ENCODE measurements at regions not wholly inside any gene's neighbourhood (a gene's known extent, or its start where the extent isn't known, plus 50 kb on each side); places are given as distances from the start of the nearest gene placed in this dataset.

DNA sequence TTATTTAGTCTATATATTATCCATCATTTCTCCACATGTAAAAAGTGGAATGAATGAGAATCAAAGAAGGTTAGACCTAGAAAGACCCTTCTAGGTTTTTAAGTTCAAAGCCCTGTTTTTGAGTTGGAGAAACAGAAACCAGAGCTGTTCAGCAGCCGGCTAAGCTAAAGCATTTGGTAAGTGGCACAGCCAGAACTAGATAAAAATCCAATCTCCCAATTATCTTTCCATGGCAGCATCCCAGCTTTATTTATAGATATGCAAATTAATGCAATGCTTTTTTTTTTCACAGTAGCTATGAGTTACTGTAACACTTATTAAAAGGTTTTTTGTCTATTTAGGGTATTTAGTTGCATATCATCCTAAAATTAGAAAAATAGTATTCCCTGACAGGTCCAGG lies 85.1 kb downstream of the NIBAN1 start:
- H4K20me1 ChIP-seq (ENCODE audit: insufficient read depth) = no peaks in the 10 kb centered on the region
- no peak for TF ChIP-seq EZH2 (IDR thresholded peaks at IDR 0.05; ENCODE audit: low read depth)
- no peak for TF ChIP-seq CTCF (conservative IDR thresholded peaks at IDR 0.05)
- CTCF ChIA-PET = interaction anchor here (0.7 kb wide), 1 partner anchor 278 kb away, joined by 3 read pairs; no protein-coding TSS in a partner anchor
- H3K79me2 ChIP-seq (ENCODE audit: low read depth) = no peaks in the 10 kb centered on the region
- DNase-seq = no peak
- no peak overlapping the region for H2AFZ ChIP-seq
- H3K27me3 ChIP-seq (ENCODE audit: insufficient read depth, low read depth) = no peaks in the 10 kb centered on the region
- H3K9me2 ChIP-seq (ENCODE audit: insufficient read depth) = no peaks in the 10 kb centered on the region
- H3K27ac ChIP-seq = no peak overlapping the region
- POLR2A ChIA-PET (ENCODE audit: unreplicated experiment) = no interaction called here
- no peak overlapping the region for H3K4me3 ChIP-seq
- H3K9me3 ChIP-seq (ENCODE audit: insufficient read depth, low read depth) = no peaks in the 10 kb centered on the region
- no TSS peak for BruUV-seq (replicated peaks)
- H3F3A ChIP-seq (ENCODE audit: insufficient read depth, low read depth) = 0 out of 2 replicates have a peak, but pooled peaks cover 4% of the 10 kb centered on the region
- H3K4me2 ChIP-seq = no peak overlapping the region
- intact Hi-C loops (cut with micrococcal nuclease; ENCODE audit: unreplicated experiment) = no loop called here
- H3K36me3 ChIP-seq (ENCODE audit: low read depth) = no peaks in the 10 kb centered on the region
- H3K4me1 ChIP-seq (replicated peaks; ENCODE audit: insufficient read depth) = peaks cover 5% of the 10 kb centered on the region; the same call in 1 of the 2 replicates

- CTCF ChIA-PET = interaction anchor here (0.7 kb wide), 1 partner anchor 278 kb away, joined by 3 read pairs; no protein-coding TSS in a partner anchor
- H3K4me2 ChIP-seq = no peak overlapping the region
- no peaks in the 10 kb centered on the region for H4K20me1 ChIP-seq (ENCODE audit: insufficient read depth)
- H3K9me2 ChIP-seq (ENCODE audit: insufficient read depth) = no peaks in the 10 kb centered on the region
- H3K27me3 ChIP-seq (ENCODE audit: insufficient read depth, low read depth) = no peaks in the 10 kb centered on the region
- H2AFZ ChIP-seq = no peak overlapping the region
- peaks cover 5% of the 10 kb centered on the region; the same call in 1 of the 2 replicates for H3K4me1 ChIP-seq (replicated peaks; ENCODE audit: insufficient read depth)
- H3K4me3 ChIP-seq = no peak overlapping the region
- no peaks in the 10 kb centered on the region for H3K79me2 ChIP-seq (ENCODE audit: low read depth)
- intact Hi-C loops (cut with micrococcal nuclease; ENCODE audit: unreplicated experiment) = no loop called here
- 0 out of 2 replicates have a peak, but pooled peaks cover 4% of the 10 kb centered on the region for H3F3A ChIP-seq (ENCODE audit: insufficient read depth, low read depth)
- H3K9me3 ChIP-seq (ENCODE audit: insufficient read depth, low read depth) = no peaks in the 10 kb centered on the region
- TF ChIP-seq CTCF (conservative IDR thresholded peaks at IDR 0.05) = no peak
- no peak for TF ChIP-seq EZH2 (IDR thresholded peaks at IDR 0.05; ENCODE audit: low read depth)
- POLR2A ChIA-PET (ENCODE audit: unreplicated experiment) = interaction anchor here (0.6 to 0.8 kb wide), 2 partner anchors 551 to 836 kb away, joined by 3 to 5 read pairs; no protein-coding TSS in a partner anchor
- no TSS peak for BruUV-seq (replicated peaks)
- H3K27ac ChIP-seq = no peak overlapping the region
- no peaks in the 10 kb centered on the region for H3K36me3 ChIP-seq (ENCODE audit: low read depth)
- no peak for DNase-seq
Observed at GRCh38 chr1:184888505-184888904, 85.8 kb downstream of the NIBAN1 start.

GRCh38 chr1:184882957-184883815 lies 91.1 kb downstream of the NIBAN1 start:
- TF ChIP-seq CTCF (conservative IDR thresholded peaks at IDR 0.05) = no peak
- TF ChIP-seq EZH2 (IDR thresholded peaks at IDR 0.05; ENCODE audit: low read depth) = no peak
- Histone ChIP-seq H3K4me3 (no peak overlapping the region), H3K4me2 (no peak overlapping the region), H3K27me3 (ENCODE audit: insufficient read depth, low read depth) (no peaks in the 10 kb centered on the region), H3K27ac (no peak overlapping the region), H3K36me3 (ENCODE audit: low read depth) (no peaks in the 10 kb centered on the region), H4K20me1 (ENCODE audit: insufficient read depth) (no peaks in the 10 kb centered on the region), H3K9me2 (ENCODE audit: insufficient read depth) (no peaks in the 10 kb centered on the region), H3K9me3 (ENCODE audit: insufficient read depth, low read depth) (no peaks in the 10 kb centered on the region), H3K79me2 (ENCODE audit: low read depth) (no peaks in the 10 kb centered on the region), H3K4me1 (replicated peaks; ENCODE audit: insufficient read depth) (peaks cover 3% of the 10 kb centered on the region; the same call in 1 of the 2 replicates), H2AFZ (no peak overlapping the region), H3F3A (ENCODE audit: insufficient read depth, low read depth) (peaks cover 5% of the 10 kb centered on the region; the same call in 1 of the 2 replicates)
- no peak for DNase-seq
- no TSS peak for BruUV-seq (replicated peaks)
- ChIA-PET CTCF (no interaction called here), POLR2A (ENCODE audit: unreplicated experiment) (interaction anchor here (0.5 kb wide), 1 partner anchor 18 kb away, joined by 4 read pairs; no protein-coding TSS in a partner anchor)
- intact Hi-C loops (cut with micrococcal nuclease; ENCODE audit: unreplicated experiment) = no loop called here

All from PC-9 (cell line).